ENCODE measurements at regions not wholly inside any gene's neighbourhood (a gene's known extent, or its start where the extent isn't known, plus 50 kb on each side); places are given as distances from the start of the nearest gene placed in this dataset.

- Histone ChIP-seq H3K27ac (no peak overlapping the region), H3K4me3 (no peak overlapping the region)
- no peak for TF ChIP-seq CTCF (IDR thresholded peaks at IDR 0.05)
These were observed 224.7 kb downstream of the SNX19 start for GRCh38 chr11:130691581-130691980.

GRCh38 chr11:130692220-130692619, 224.1 kb downstream of the SNX19 start:
- no peak for DNase-seq (ENCODE audit: low spot score)
- no peak overlapping the region for H3K4me3 ChIP-seq
- no peak for TF ChIP-seq CTCF (IDR thresholded peaks at IDR 0.05)

More at GRCh38 chr11:130691581-130691980, 224.7 kb downstream of the SNX19 start:
- no peak for DNase-seq (ENCODE audit: low spot score)

GRCh38 chr11:130693543-130693942, 222.7 kb downstream of the SNX19 start:
- Histone ChIP-seq H3K27ac (no peak overlapping the region), H3K4me3 (no peak overlapping the region)
- DNase-seq (ENCODE audit: low spot score), result no peak
- TF ChIP-seq CTCF (IDR thresholded peaks at IDR 0.05), result no peak

More at GRCh38 chr11:130692220-130692619, 224.1 kb downstream of the SNX19 start:
- H3K27ac ChIP-seq, result no peak overlapping the region

GRCh38 chr11:130694488-130695045, 221.7 kb downstream of the SNX19 start:
- Histone ChIP-seq H3K4me3 (no peak overlapping the region), H3K27ac (no peak overlapping the region)
- TF ChIP-seq CTCF (IDR thresholded peaks at IDR 0.05), result no peak
- DNase-seq (ENCODE audit: low spot score), result no peak

- Histone ChIP-seq H3K4me3 (no peak overlapping the region), H3K27ac (no peak overlapping the region)
- DNase-seq (ENCODE audit: low spot score), result no peak
- no peak for TF ChIP-seq CTCF (IDR thresholded peaks at IDR 0.05)
These were observed 218.1 kb downstream of the SNX19 start for GRCh38 chr11:130698174-130698573.

GRCh38 chr11:130699561-130699960, 216.7 kb downstream of the SNX19 start:
- TF ChIP-seq CTCF (IDR thresholded peaks at IDR 0.05), result no peak
- no peak overlapping the region for H3K4me3 ChIP-seq
- no peak overlapping the region for H3K27ac ChIP-seq
- no peak for DNase-seq (ENCODE audit: low spot score)

- no peak overlapping the region for H3K27ac ChIP-seq
- no peak overlapping the region for H3K4me3 ChIP-seq
- DNase-seq (ENCODE audit: low spot score), result no peak
- no peak for TF ChIP-seq CTCF (IDR thresholded peaks at IDR 0.05)
These were observed 216.2 kb downstream of the SNX19 start for GRCh38 chr11:130700092-130700491.
